Mesendoderm (in vitro differentiated cells): ENCODE measurements at regions not wholly inside any gene's neighbourhood (a gene's known extent, or its start where the extent isn't known, plus 50 kb on each side); places are given as distances from the start of the nearest gene placed in this dataset.

Experiments used
- DNase-seq: peaks from one replicate; pipeline ENCODE4 v3.0.0; 2013
- H2AK5ac ChIP-seq: 2 replicates; pipeline ENCODE4 v1.6.1; 2013; ENCODE audit warnings: low read length, inconsistent platforms
- H2BK120ac ChIP-seq: 2 replicates; pipeline ENCODE4 v1.6.1; 2013; ENCODE audit warnings: low read depth, mild to moderate bottlenecking, low read length, moderate library complexity, mixed read lengths
- H2BK15ac ChIP-seq: replicated peaks from 2 replicates; pipeline ENCODE4 v1.6.1; 2013; ENCODE audit warnings: low read depth, mild to moderate bottlenecking, moderate library complexity
- H2BK5ac ChIP-seq: 2 replicates; pipeline ENCODE4 v1.6.1; 2013; ENCODE audit warnings: low read length, inconsistent platforms
- H3K18ac ChIP-seq: 2 replicates; pipeline ENCODE4 v1.6.1; 2013; ENCODE audit warnings: mild to moderate bottlenecking, low read length, mixed read lengths
- H3K23ac ChIP-seq: one replicate; pipeline ENCODE4 v1.6.1; 2013; ENCODE audit warnings: low read length
- H3K27ac ChIP-seq: 2 replicates; pipeline ENCODE4 v1.5.1; 2013; ENCODE audit warnings: low read depth, mild to moderate bottlenecking, inconsistent platforms, low read length, moderate library complexity
- H3K27me3 ChIP-seq: 2 replicates; pipeline ENCODE4 v1.6.1; 2013; ENCODE audit warnings: low read length, control low read depth, mild to moderate bottlenecking, inconsistent platforms; ENCODE audit not compliant: insufficient read depth, poor library complexity
- H3K36me3 ChIP-seq: 2 replicates; pipeline ENCODE4 v1.6.1; 2013; ENCODE audit warnings: low read length, inconsistent platforms; ENCODE audit not compliant: control insufficient read depth, insufficient read depth
- H3K4ac ChIP-seq: one replicate; pipeline ENCODE4 v1.6.1; 2013; ENCODE audit warnings: low read depth, mild to moderate bottlenecking, low read length, moderate library complexity
- H3K4me1 ChIP-seq: 2 replicates; pipeline ENCODE4 v1.6.1; 2013; ENCODE audit warnings: low read depth, low read length, inconsistent platforms; ENCODE audit not compliant: control insufficient read depth
- H3K4me2 ChIP-seq: 2 replicates; pipeline ENCODE4 v1.6.1; 2013; ENCODE audit warnings: low read length
- H3K4me3 ChIP-seq: 2 replicates; pipeline ENCODE4 v1.5.1; 2013; ENCODE audit warnings: mild to moderate bottlenecking, low read length
- H3K56ac ChIP-seq: one replicate; pipeline ENCODE4 v1.6.1; 2013; ENCODE audit warnings: low read length
- H3K79me1 ChIP-seq: 2 replicates; pipeline ENCODE4 v1.6.1; 2013; ENCODE audit warnings: low read length, inconsistent platforms
- H3K79me2 ChIP-seq: 2 replicates; pipeline ENCODE4 v1.6.1; 2013; ENCODE audit warnings: mild to moderate bottlenecking, low read length; ENCODE audit not compliant: control insufficient read depth, insufficient read depth
- H3K9ac ChIP-seq: 2 replicates; pipeline ENCODE4 v1.6.1; 2013; ENCODE audit warnings: low read length, inconsistent platforms
- H4K5ac ChIP-seq: one replicate; pipeline ENCODE4 v1.6.1; 2013; ENCODE audit warnings: low read length
- H4K8ac ChIP-seq: one replicate; pipeline ENCODE4 v1.6.1; 2013; ENCODE audit warnings: low read depth, mild to moderate bottlenecking, control low read depth, low read length, moderate library complexity
- WGBS: extraction: QIAGEN DNeasy Blood & Tissue Kit; methylation state at CpG from one replicate; pipeline ENCODE4 v1.1.7; 2013; ENCODE audit warnings: low lambda C conversion rate, missing lambda C conversion rate; ENCODE audit not compliant: insufficient coverage; ENCODE audit errors: extremely low coverage; 5-methylcytosine and 5-hydroxymethylcytosine counted together

GRCh38 chr1:58317086-58317485 lies 229.4 kb downstream of the OMA1 start:
- WGBS, result no CpG with 5 or more reads among the region's 2 CpGs
- Histone ChIP-seq H3K4me2 (no peak overlapping the region), H2AK5ac (no peak overlapping the region), H2BK5ac (no peak overlapping the region), H3K36me3 (no peaks in the 10 kb centered on the region), H3K79me1 (no peaks in the 10 kb centered on the region), H3K27me3 (no peaks in the 10 kb centered on the region), H3K18ac (no peak overlapping the region), H2BK15ac (no peak overlapping the region), H3K27ac (no peak overlapping the region), H2BK120ac (no peak overlapping the region), H3K4me3 (no peak overlapping the region), H3K9ac (no peak overlapping the region), H3K4me1 (peaks cover 2% of the 10 kb centered on the region), H3K4ac (no peak overlapping the region), H3K23ac (no peak overlapping the region), H4K8ac (no peak overlapping the region), H4K5ac (no peak overlapping the region), H3K56ac (no peak overlapping the region), H3K79me2 (no peaks in the 10 kb centered on the region)
- no peak for DNase-seq

- Histone ChIP-seq H3K79me1 (no peaks in the 10 kb centered on the region), H2AK5ac (no peak overlapping the region), H3K23ac (no peak overlapping the region), H3K4me2 (no peak overlapping the region), H4K8ac (no peak overlapping the region), H2BK5ac (no peak overlapping the region), H3K79me2 (no peaks in the 10 kb centered on the region), H3K27me3 (no peaks in the 10 kb centered on the region), H3K27ac (no peak overlapping the region), H3K9ac (no peak overlapping the region), H4K5ac (no peak overlapping the region), H2BK120ac (no peak overlapping the region), H3K4ac (no peak overlapping the region), H2BK15ac (no peak overlapping the region), H3K56ac (no peak overlapping the region), H3K36me3 (no peaks in the 10 kb centered on the region), H3K18ac (no peak overlapping the region), H3K4me1 (peaks cover 4% of the 10 kb centered on the region), H3K4me3 (no peak overlapping the region)
- DNase-seq, result no peak
These were observed 230.4 kb downstream of the OMA1 start for GRCh38 chr1:58316141-58316540.

GRCh38 chr1:58312971-58313563 lies 233.5 kb downstream of the OMA1 start:
- no peak overlapping the region for H3K27ac ChIP-seq
- H3K4ac ChIP-seq, result no peak overlapping the region
- H3K79me1 ChIP-seq, result no peaks in the 10 kb centered on the region
- no peak overlapping the region for H3K9ac ChIP-seq
- H3K36me3 ChIP-seq, result no peaks in the 10 kb centered on the region
- H3K27me3 ChIP-seq, result no peaks in the 10 kb centered on the region
- no peak overlapping the region for H3K56ac ChIP-seq
- H3K23ac ChIP-seq, result no peak overlapping the region
- no peak overlapping the region for H2BK15ac ChIP-seq
- no peak overlapping the region for H2BK120ac ChIP-seq
- no peak overlapping the region for H3K4me2 ChIP-seq
- H4K8ac ChIP-seq, result no peak overlapping the region
- no peak overlapping the region for H2AK5ac ChIP-seq
- H4K5ac ChIP-seq, result no peak overlapping the region
- no peak overlapping the region for H2BK5ac ChIP-seq
- H3K18ac ChIP-seq, result no peak overlapping the region
- no peak overlapping the region for H3K4me3 ChIP-seq
- no peak for DNase-seq
- no peaks in the 10 kb centered on the region for H3K79me2 ChIP-seq
- peaks cover 6% of the 10 kb centered on the region for H3K4me1 ChIP-seq

GRCh38 chr1:58312461-58312860 lies 234.1 kb downstream of the OMA1 start:
- Histone ChIP-seq H2AK5ac (no peak overlapping the region), H3K4me3 (no peak overlapping the region), H3K4ac (no peak overlapping the region), H2BK15ac (no peak overlapping the region), H3K36me3 (no peaks in the 10 kb centered on the region), H2BK5ac (no peak overlapping the region), H3K56ac (no peak overlapping the region), H3K18ac (no peak overlapping the region), H3K27ac (no peak overlapping the region), H3K23ac (no peak overlapping the region), H3K79me1 (no peaks in the 10 kb centered on the region), H4K8ac (no peak overlapping the region), H2BK120ac (no peak overlapping the region), H3K9ac (no peak overlapping the region), H3K4me2 (no peak overlapping the region), H3K79me2 (no peaks in the 10 kb centered on the region), H3K27me3 (no peaks in the 10 kb centered on the region), H4K5ac (no peak overlapping the region), H3K4me1 (peaks cover 6% of the 10 kb centered on the region)
- WGBS, result no CpG with 5 or more reads among the region's 4 CpGs
- DNase-seq, result no peak

GRCh38 chr1:58310881-58311280 lies 235.6 kb downstream of the OMA1 start:
- Histone ChIP-seq H3K4me2 (no peak overlapping the region), H4K5ac (no peak overlapping the region), H3K56ac (no peak overlapping the region), H2AK5ac (no peak overlapping the region), H4K8ac (no peak overlapping the region), H3K18ac (no peak overlapping the region), H3K27ac (no peak overlapping the region), H3K79me1 (no peaks in the 10 kb centered on the region), H3K9ac (no peak overlapping the region), H2BK15ac (no peak overlapping the region), H3K23ac (no peak overlapping the region), H2BK120ac (no peak overlapping the region), H3K4ac (no peak overlapping the region), H3K4me3 (no peak overlapping the region), H3K27me3 (no peaks in the 10 kb centered on the region), H3K36me3 (no peaks in the 10 kb centered on the region), H3K4me1 (peaks cover 6% of the 10 kb centered on the region), H3K79me2 (no peaks in the 10 kb centered on the region), H2BK5ac (no peak overlapping the region)
- peak; percentile 55 for DNase-seq
- WGBS, result no CpG with 5 or more reads among the region's 1 CpG

GRCh38 chr1:58310469-58310868 lies 236.1 kb downstream of the OMA1 start:
- Histone ChIP-seq H3K18ac (no peak overlapping the region), H4K5ac (no peak overlapping the region), H2BK15ac (no peak overlapping the region), H3K27me3 (no peaks in the 10 kb centered on the region), H2BK5ac (no peak overlapping the region), H3K9ac (no peak overlapping the region), H3K79me1 (no peaks in the 10 kb centered on the region), H2BK120ac (no peak overlapping the region), H3K27ac (no peak overlapping the region), H2AK5ac (no peak overlapping the region), H3K36me3 (no peaks in the 10 kb centered on the region), H4K8ac (no peak overlapping the region), H3K56ac (no peak overlapping the region), H3K4me1 (peaks cover 6% of the 10 kb centered on the region), H3K79me2 (no peaks in the 10 kb centered on the region), H3K23ac (no peak overlapping the region), H3K4me2 (no peak overlapping the region), H3K4ac (no peak overlapping the region), H3K4me3 (no peak overlapping the region)
- no peak for DNase-seq
- WGBS, result no CpG with 5 or more reads among the region's 2 CpGs
